GM06990 (cell line): ENCODE measurements at regions not wholly inside any gene's neighbourhood (a gene's known extent, or its start where the extent isn't known, plus 50 kb on each side); places are given as distances from the start of the nearest gene placed in this dataset.

ENCODE experiments used
- DNase-seq: peaks from one replicate; pipeline ENCODE4 v3.0.0-alpha.2; 2011; ENCODE audit not compliant: insufficient read length; ENCODE audit errors: extremely low read depth
- H3K27me3 ChIP-seq: replicated peaks from 2 replicates; pipeline ENCODE4 v1.6.0; 2011; ENCODE audit warnings: low read length; ENCODE audit not compliant: control insufficient read depth, insufficient read depth
- H3K36me3 ChIP-seq: 2 replicates; pipeline ENCODE4 v1.5.1; 2011; ENCODE audit warnings: low read length; ENCODE audit not compliant: control insufficient read depth, insufficient read depth
- H3K4me3 ChIP-seq: replicated peaks from 2 replicates; pipeline ENCODE4 v1.5.1; 2011; ENCODE audit warnings: low read depth, mild to moderate bottlenecking, control low read depth, low read length
- CTCF ChIP-seq: IDR thresholded peaks from 2 replicates; pipeline ENCODE4 v1.5.1; 2011; ENCODE audit warnings: low read length, control low read depth, mild to moderate bottlenecking, inconsistent platforms; ENCODE audit not compliant: insufficient read depth, poor library complexity, severe bottlenecking

- DNase-seq = no peak
- H3K36me3 ChIP-seq = no peaks in the 10 kb centered on the region
- H3K4me3 ChIP-seq = no peak overlapping the region
- no peak for TF ChIP-seq CTCF
- H3K27me3 ChIP-seq = no peaks in the 10 kb centered on the region
These were observed 130.4 kb downstream of the DHX15 start for GRCh38 chr4:24453951-24454350.

- Histone ChIP-seq H3K36me3 (no peaks in the 10 kb centered on the region), H3K27me3 (no peaks in the 10 kb centered on the region), H3K4me3 (no peak overlapping the region)
- no peak for TF ChIP-seq CTCF
- no peak for DNase-seq
These were observed 132.5 kb downstream of the DHX15 start for GRCh38 chr4:24451870-24452269.

GRCh38 chr4:24443200-24443599, 141.2 kb downstream of the DHX15 start:
- TF ChIP-seq CTCF = no peak
- H3K36me3 ChIP-seq = no peaks in the 10 kb centered on the region
- DNase-seq = no peak
- H3K27me3 ChIP-seq = no peaks in the 10 kb centered on the region; the same call in 1 of the 2 replicates
- no peak overlapping the region for H3K4me3 ChIP-seq

GRCh38 chr4:24440765-24441164, 143.6 kb downstream of the DHX15 start:
- Histone ChIP-seq H3K4me3 (no peak overlapping the region), H3K27me3 (no peaks in the 10 kb centered on the region; the same call in 1 of the 2 replicates), H3K36me3 (no peaks in the 10 kb centered on the region)
- no peak for TF ChIP-seq CTCF
- no peak for DNase-seq

GRCh38 chr4:24434241-24434640, 150.1 kb downstream of the DHX15 start:
- TF ChIP-seq CTCF = no peak
- no peak overlapping the region for H3K4me3 ChIP-seq
- DNase-seq = no peak
- H3K27me3 ChIP-seq = no peaks in the 10 kb centered on the region; the same call in 1 of the 2 replicates
- no peaks in the 10 kb centered on the region for H3K36me3 ChIP-seq
